ENCODE measurements at regions not wholly inside any gene's neighbourhood (a gene's known extent, or its start where the extent isn't known, plus 50 kb on each side); places are given as distances from the start of the nearest gene placed in this dataset.

DNA sequence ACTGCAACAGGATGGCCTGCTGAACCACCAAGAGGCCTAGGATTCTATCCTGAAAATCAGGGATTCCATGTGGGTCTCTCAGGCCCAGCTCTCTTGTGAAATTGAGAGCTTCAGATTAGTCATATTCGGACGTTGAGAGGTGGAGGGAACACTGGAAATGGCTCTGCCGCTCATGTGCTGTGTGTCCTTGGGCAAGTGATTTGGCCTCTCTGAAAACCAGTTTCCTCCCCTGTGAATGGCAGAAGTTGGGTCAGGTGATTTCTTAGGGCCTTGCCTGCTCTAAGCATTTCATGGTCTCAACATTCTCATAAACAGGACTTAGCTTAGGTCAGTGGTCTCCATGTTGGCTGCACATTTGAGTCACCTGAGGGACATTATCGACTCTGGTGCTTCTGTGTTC, 470.1 kb downstream of the PREX1 start:
- Histone ChIP-seq H3K9me3 (ENCODE audit: insufficient read depth, low read length, severe bottlenecking) (peaks cover 8% of the 10 kb centered on the region), H3K27ac (ENCODE audit: low read length) (no peak overlapping the region), H3K36me3 (ENCODE audit: insufficient read depth, low read length) (no peaks in the 10 kb centered on the region), H3K27me3 (ENCODE audit: insufficient read depth, low read length, poor library complexity) (no peaks in the 10 kb centered on the region), H3K79me2 (ENCODE audit: insufficient read depth, low read length) (no peaks in the 10 kb centered on the region), H4K20me1 (ENCODE audit: insufficient read depth, low read length) (no peaks in the 10 kb centered on the region), H3K4me3 (ENCODE audit: low read depth in 1 of 2, low read length in 2 of 2) (no peak overlapping the region), H2AFZ (ENCODE audit: low read depth, low read length) (no peak overlapping the region), H3K9ac (ENCODE audit: low read depth, low read length) (no peak overlapping the region), H3K4me2 (ENCODE audit: insufficient read depth, low read length) (no peak overlapping the region), H3K4me1 (ENCODE audit: insufficient read depth, low read length) (no peaks in the 10 kb centered on the region)
- DNase-seq (no peak), ATAC-seq (ENCODE audit: insufficient read depth, low read depth) (no peak)
- no peak for TF ChIP-seq EZH2 (IDR thresholded peaks at IDR 0.05; ENCODE audit: borderline replicate concordance, low read depth, low read length, severe bottlenecking)
- TF ChIP-seq, protein P1, sequence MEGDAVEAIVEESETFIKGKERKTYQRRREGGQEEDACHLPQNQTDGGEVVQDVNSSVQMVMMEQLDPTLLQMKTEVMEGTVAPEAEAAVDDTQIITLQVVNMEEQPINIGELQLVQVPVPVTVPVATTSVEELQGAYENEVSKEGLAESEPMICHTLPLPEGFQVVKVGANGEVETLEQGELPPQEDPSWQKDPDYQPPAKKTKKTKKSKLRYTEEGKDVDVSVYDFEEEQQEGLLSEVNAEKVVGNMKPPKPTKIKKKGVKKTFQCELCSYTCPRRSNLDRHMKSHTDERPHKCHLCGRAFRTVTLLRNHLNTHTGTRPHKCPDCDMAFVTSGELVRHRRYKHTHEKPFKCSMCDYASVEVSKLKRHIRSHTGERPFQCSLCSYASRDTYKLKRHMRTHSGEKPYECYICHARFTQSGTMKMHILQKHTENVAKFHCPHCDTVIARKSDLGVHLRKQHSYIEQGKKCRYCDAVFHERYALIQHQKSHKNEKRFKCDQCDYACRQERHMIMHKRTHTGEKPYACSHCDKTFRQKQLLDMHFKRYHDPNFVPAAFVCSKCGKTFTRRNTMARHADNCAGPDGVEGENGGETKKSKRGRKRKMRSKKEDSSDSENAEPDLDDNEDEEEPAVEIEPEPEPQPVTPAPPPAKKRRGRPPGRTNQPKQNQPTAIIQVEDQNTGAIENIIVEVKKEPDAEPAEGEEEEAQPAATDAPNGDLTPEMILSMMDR (IDR thresholded peaks at IDR 0.05; ENCODE audit: borderline replicate concordance, extremely low read depth, low read length, poor library complexity, severe bottlenecking) = no peak

DNA sequence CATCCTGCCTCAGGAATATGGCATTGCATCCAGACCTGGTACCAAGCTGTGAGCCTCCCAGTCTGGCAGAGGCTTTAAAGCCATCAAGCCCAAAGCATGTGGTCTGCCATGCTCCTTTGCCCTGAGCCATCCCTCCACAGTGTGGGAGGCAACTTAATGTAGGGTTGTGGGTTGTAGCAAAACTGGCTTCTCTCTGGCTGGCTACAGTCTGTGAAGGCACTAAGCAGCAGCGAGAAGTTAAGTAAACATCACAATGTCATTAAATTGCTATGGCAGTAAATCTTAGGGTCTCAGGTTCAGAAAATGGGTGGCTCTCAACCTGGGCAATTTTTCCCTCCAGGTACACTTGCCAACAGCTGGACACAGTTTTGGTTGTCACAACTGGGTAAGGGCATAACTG, 472.9 kb downstream of the PREX1 start:
- DNase-seq = no peak
- Histone ChIP-seq H3K9ac (ENCODE audit: low read depth, low read length) (no peak overlapping the region), H3K36me3 (ENCODE audit: insufficient read depth, low read length) (no peaks in the 10 kb centered on the region), H4K20me1 (ENCODE audit: insufficient read depth, low read length) (no peaks in the 10 kb centered on the region), H3K27me3 (ENCODE audit: insufficient read depth, low read length, poor library complexity) (no peaks in the 10 kb centered on the region), H3K79me2 (ENCODE audit: insufficient read depth, low read length) (no peaks in the 10 kb centered on the region), H3K4me2 (ENCODE audit: insufficient read depth, low read length) (no peak overlapping the region), H3K4me1 (ENCODE audit: insufficient read depth, low read length) (no peaks in the 10 kb centered on the region), H3K27ac (ENCODE audit: low read length) (no peak overlapping the region), H3K9me3 (ENCODE audit: insufficient read depth, low read length, severe bottlenecking) (peaks cover 8% of the 10 kb centered on the region), H2AFZ (ENCODE audit: low read depth, low read length) (no peak overlapping the region), H3K4me3 (ENCODE audit: low read depth in 1 of 2, low read length in 2 of 2) (no peak overlapping the region)
- TF ChIP-seq, protein P1 (IDR thresholded peaks at IDR 0.05; ENCODE audit: borderline replicate concordance, extremely low read depth, low read length, poor library complexity, severe bottlenecking) = no peak
- no peak for TF ChIP-seq EZH2 (IDR thresholded peaks at IDR 0.05; ENCODE audit: borderline replicate concordance, low read depth, low read length, severe bottlenecking)
- no peak for ATAC-seq (ENCODE audit: insufficient read depth, low read depth)

DNA sequence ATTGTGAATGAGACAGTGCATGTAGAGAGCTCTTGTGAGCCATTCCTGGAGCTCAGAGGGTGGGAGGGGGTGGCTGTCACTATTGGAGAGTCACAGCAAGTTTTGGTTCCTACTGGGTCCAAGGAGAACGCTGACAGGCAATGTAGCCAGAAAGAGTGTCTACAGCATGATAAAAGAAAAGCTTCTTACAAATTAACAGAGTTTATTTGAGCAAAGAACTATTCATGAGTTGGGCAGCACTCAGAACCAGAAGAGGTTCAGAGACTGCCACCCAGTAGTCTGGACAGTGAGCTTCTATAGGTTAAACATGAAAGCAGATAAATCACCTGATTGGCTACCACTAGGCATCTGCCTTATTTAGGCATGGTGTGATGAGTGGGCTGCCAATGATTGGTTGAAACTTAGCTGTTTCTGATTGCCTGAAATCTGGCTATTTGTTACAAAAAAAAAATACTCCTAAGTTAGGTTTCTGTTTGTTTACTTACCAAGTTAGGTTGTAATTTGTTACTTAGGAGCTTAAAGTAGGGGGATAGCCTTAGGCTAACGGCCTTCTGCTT, 473.4 kb downstream of the PREX1 start:
- ATAC-seq (ENCODE audit: insufficient read depth, low read depth) = no peak
- DNase-seq = no peak
- Histone ChIP-seq H3K4me1 (ENCODE audit: insufficient read depth, low read length) (no peaks in the 10 kb centered on the region), H4K20me1 (ENCODE audit: insufficient read depth, low read length) (no peaks in the 10 kb centered on the region), H3K36me3 (ENCODE audit: insufficient read depth, low read length) (no peaks in the 10 kb centered on the region), H2AFZ (ENCODE audit: low read depth, low read length) (no peak overlapping the region), H3K4me3 (ENCODE audit: low read depth in 1 of 2, low read length in 2 of 2) (no peak overlapping the region), H3K9me3 (ENCODE audit: insufficient read depth, low read length, severe bottlenecking) (peaks cover 8% of the 10 kb centered on the region), H3K27me3 (ENCODE audit: insufficient read depth, low read length, poor library complexity) (no peaks in the 10 kb centered on the region), H3K9ac (ENCODE audit: low read depth, low read length) (no peak overlapping the region), H3K79me2 (ENCODE audit: insufficient read depth, low read length) (no peaks in the 10 kb centered on the region), H3K4me2 (ENCODE audit: insufficient read depth, low read length) (no peak overlapping the region), H3K27ac (ENCODE audit: low read length) (no peak overlapping the region)
- TF ChIP-seq EZH2 (IDR thresholded peaks at IDR 0.05; ENCODE audit: borderline replicate concordance, low read depth, low read length, severe bottlenecking) = no peak
- TF ChIP-seq, protein P1 (IDR thresholded peaks at IDR 0.05; ENCODE audit: borderline replicate concordance, extremely low read depth, low read length, poor library complexity, severe bottlenecking) = no peak

DNA sequence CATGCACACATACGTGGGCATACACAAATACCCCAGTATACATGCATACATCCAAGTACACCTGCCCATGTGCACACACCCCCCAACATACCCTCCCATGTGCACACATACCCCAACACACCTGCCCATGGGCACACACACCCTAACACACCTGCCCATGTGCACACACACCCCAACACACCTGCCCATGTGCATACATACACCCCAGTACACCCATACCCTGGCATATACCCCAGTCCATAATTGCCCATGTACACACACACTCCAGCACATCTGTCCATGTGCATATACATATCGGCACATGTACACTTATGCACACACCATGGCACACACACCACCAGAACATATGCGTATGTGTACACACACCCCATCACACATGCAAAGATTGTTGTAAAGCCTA, 475.2 kb downstream of the PREX1 start:
- ATAC-seq (ENCODE audit: insufficient read depth, low read depth) (no peak), DNase-seq (no peak)
- Histone ChIP-seq H3K36me3 (ENCODE audit: insufficient read depth, low read length) (no peaks in the 10 kb centered on the region), H3K27me3 (ENCODE audit: insufficient read depth, low read length, poor library complexity) (no peaks in the 10 kb centered on the region), H3K4me1 (ENCODE audit: insufficient read depth, low read length) (no peaks in the 10 kb centered on the region), H4K20me1 (ENCODE audit: insufficient read depth, low read length) (no peaks in the 10 kb centered on the region), H2AFZ (ENCODE audit: low read depth, low read length) (no peak overlapping the region), H3K9me3 (ENCODE audit: insufficient read depth, low read length, severe bottlenecking) (peaks cover 8% of the 10 kb centered on the region), H3K4me3 (ENCODE audit: low read depth in 1 of 2, low read length in 2 of 2) (no peak overlapping the region), H3K9ac (ENCODE audit: low read depth, low read length) (no peak overlapping the region), H3K27ac (ENCODE audit: low read length) (no peak overlapping the region), H3K4me2 (ENCODE audit: insufficient read depth, low read length) (no peak overlapping the region), H3K79me2 (ENCODE audit: insufficient read depth, low read length) (no peaks in the 10 kb centered on the region)
- TF ChIP-seq, protein P1 (IDR thresholded peaks at IDR 0.05; ENCODE audit: borderline replicate concordance, extremely low read depth, low read length, poor library complexity, severe bottlenecking) = no peak
- TF ChIP-seq EZH2 (IDR thresholded peaks at IDR 0.05; ENCODE audit: borderline replicate concordance, low read depth, low read length, severe bottlenecking) = no peak
